Liver (tissue), 8 donors: ENCODE measurements at regions not wholly inside any gene's neighbourhood (a gene's known extent, or its start where the extent isn't known, plus 50 kb on each side); places are given as distances from the start of the nearest gene placed in this dataset.

Experiments
- DNase-seq: peaks from one replicate; pipeline ENCODE4 v3.0.0-alpha.2; 2017; ENCODE audit warnings: low spot score
- H3K27ac ChIP-seq, 2 donors: one replicate each; pipeline ENCODE4 v1.7.0; 2013; ENCODE audit warnings: inconsistent platforms in 2 of 2, low read length in 2 of 2, control low read depth in 1 of 2, low read depth in 1 of 2, mild to moderate bottlenecking in 1 of 2
- H3K27me3 ChIP-seq, 4 donors: one replicate each; pipeline versions ENCODE4 v1.6.1 to v1.7.0; 2013; ENCODE audit warnings: low read length in 3 of 4, inconsistent platforms in 1 of 4, mild to moderate bottlenecking in 1 of 4, moderate library complexity in 1 of 4; ENCODE audit not compliant: control insufficient read depth in 4 of 4, insufficient read depth in 4 of 4
- H3K36me3 ChIP-seq, 4 donors: one replicate each; pipeline versions ENCODE4 v1.6.1 to v1.7.0; 2013; ENCODE audit warnings: low read length in 3 of 4, mild to moderate bottlenecking in 3 of 4, low read depth in 1 of 4, moderate library complexity in 1 of 4; ENCODE audit not compliant: control insufficient read depth in 4 of 4, insufficient read depth in 3 of 4
- H3K4me1 ChIP-seq, 4 donors: one replicate each; pipeline versions ENCODE4 v1.6.1 to v1.7.0; 2013; ENCODE audit warnings: low read length in 3 of 4, mild to moderate bottlenecking in 3 of 4, moderate library complexity in 1 of 4; ENCODE audit not compliant: control insufficient read depth in 4 of 4, insufficient read depth in 4 of 4
- H3K4me3 ChIP-seq, 3 donors: one replicate each; pipeline versions ENCODE4 v1.6.1 to v1.7.0; 2013; ENCODE audit warnings: low read length in 3 of 3, control low read depth in 1 of 3, low read depth in 1 of 3, mild to moderate bottlenecking in 1 of 3
- H3K9ac ChIP-seq, 2 donors: one replicate each; pipeline ENCODE4 v1.7.0; 2013; ENCODE audit warnings: low read length in 2 of 2, mild to moderate bottlenecking in 2 of 2, moderate library complexity in 2 of 2, control low read depth in 1 of 2, low read depth in 1 of 2
- H3K9me3 ChIP-seq, 4 donors: one replicate each; pipeline versions ENCODE4 v1.6.1 to v1.7.0; 2013; ENCODE audit warnings: low read length in 3 of 4; ENCODE audit not compliant: control insufficient read depth in 4 of 4
- ATF3 ChIP-seq: IDR thresholded peaks from 2 replicates; pipeline ENCODE4 v1.6.1; 2016; ENCODE audit warnings: antibody characterized with exemption
- CTCF ChIP-seq: fragments of 150-350 bp; IDR thresholded peaks from 2 replicates; pipeline ENCODE4 v1.5.1; 2017; ENCODE audit warnings: improper control_type of control experiment, low read depth, low read length; ENCODE audit not compliant: missing input control
- EGR1 ChIP-seq, 2 donors: IDR thresholded peaks; 2 replicates each; pipeline ENCODE4 v1.6.1; 2016 to 2018; ENCODE audit warnings: antibody characterized with exemption in 2 of 2, low read depth in 2 of 2
- FOXA2 ChIP-seq: IDR thresholded peaks from 2 replicates; pipeline ENCODE4 v1.6.1; 2016; ENCODE audit warnings: antibody characterized with exemption
- GABPA ChIP-seq, 2 donors: IDR thresholded peaks in 1 of 2; conservative IDR thresholded peaks in 1 of 2; 2 replicates each; pipeline ENCODE4 v1.6.1; 2016; ENCODE audit warnings: antibody characterized with exemption in 2 of 2, mild to moderate bottlenecking in 1 of 2, moderate library complexity in 1 of 2
- HNF4A ChIP-seq, 2 donors: conservative IDR thresholded peaks; 2 replicates each; pipeline ENCODE4 v1.6.1; 2016; ENCODE audit warnings: antibody characterized with exemption in 2 of 2, mild to moderate bottlenecking in 2 of 2
- JUND ChIP-seq, 2 donors: IDR thresholded peaks; 2 replicates each; pipeline ENCODE4 v1.6.1; 2016; ENCODE audit warnings: antibody characterized with exemption in 2 of 2
- NR2F2 ChIP-seq: IDR thresholded peaks from 2 replicates; pipeline ENCODE4 v1.6.1; 2016; ENCODE audit warnings: antibody characterized with exemption
- RAD21 ChIP-seq, 2 donors: IDR thresholded peaks; 2 replicates each; pipeline ENCODE4 v1.6.1; 2016; ENCODE audit warnings: antibody characterized with exemption in 2 of 2, mild to moderate bottlenecking in 2 of 2
- REST ChIP-seq: IDR thresholded peaks from 2 replicates; pipeline ENCODE4 v1.6.1; 2016; ENCODE audit warnings: antibody characterized with exemption, mild to moderate bottlenecking
- SP1 ChIP-seq: IDR thresholded peaks from 2 replicates; pipeline ENCODE4 v1.6.1; 2018; ENCODE audit warnings: antibody characterized with exemption, mild to moderate bottlenecking
- TAF1 ChIP-seq: conservative IDR thresholded peaks from 2 replicates; pipeline ENCODE4 v1.6.1; 2016; ENCODE audit warnings: antibody characterized with exemption, mild to moderate bottlenecking
- YY1 ChIP-seq: IDR thresholded peaks from 2 replicates; pipeline ENCODE4 v1.6.1; 2016; ENCODE audit warnings: antibody characterized with exemption, mild to moderate bottlenecking
- WGBS: extraction: QIAGEN DNeasy Blood & Tissue Kit; methylation state at CpG from one replicate; pipeline ENCODE4 v1.1.7; 2013; 5-methylcytosine and 5-hydroxymethylcytosine counted together
- donor health status: healthy.
- donor health status: healthy.
- donor health status: healthy.
- donor health status: healthy.
- donor health status: healthy.

- TF ChIP-seq CTCF (no peak), NR2F2 (no peak), GABPA (IDR thresholded peaks at IDR 0.05 in 1 of 2, conservative IDR thresholded peaks at IDR 0.05 in 1 of 2) (no peak), JUND (IDR thresholded peaks at IDR 0.05) (no peak), SP1 (no peak), FOXA2 (no peak), RAD21 (IDR thresholded peaks at IDR 0.05) (no peak), ATF3 (no peak), EGR1 (IDR thresholded peaks at IDR 0.05; ENCODE audit: low read depth in 2 of 2) (no peak), TAF1 (no peak), YY1 (no peak)
Observed at GRCh38 chr9:103364753-103365152, 369.6 kb downstream of the CYLC2 start (continued).

- H3K9ac ChIP-seq, result no peak overlapping the region
- H3K9me3 ChIP-seq, result no peaks in the 10 kb centered on the region
- no peaks in the 10 kb centered on the region for H3K27me3 ChIP-seq
- 91% methylated on average over 5 of the region's 5 CpGs for WGBS
- DNase-seq, result no peak
- no peak for TF ChIP-seq RAD21 (IDR thresholded peaks at IDR 0.05)
- no peak for TF ChIP-seq ATF3
- TF ChIP-seq HNF4A (conservative IDR thresholded peaks at IDR 0.05), result no peak
- TF ChIP-seq REST, result no peak
- no peaks in the 10 kb centered on the region for H3K36me3 ChIP-seq
- H3K4me1 ChIP-seq, result no peaks in the 10 kb centered on the region
- H3K4me3 ChIP-seq, result no peak overlapping the region
- no peak overlapping the region for H3K27ac ChIP-seq
Observed at GRCh38 chr9:103371152-103371551, 376.0 kb downstream of the CYLC2 start.

- no peak for TF ChIP-seq TAF1
- Histone ChIP-seq H3K27ac (no peak overlapping the region), H3K27me3 (no peaks in the 10 kb centered on the region), H3K4me1 (no peaks in the 10 kb centered on the region), H3K36me3 (no peaks in the 10 kb centered on the region), H3K9ac (no peak overlapping the region), H3K4me3 (no peak overlapping the region), H3K9me3 (no peaks in the 10 kb centered on the region)
- DNase-seq, result no peak
- 89% methylated on average over 4 of the region's 4 CpGs for whole genome bisulfite sequencing
Observed at GRCh38 chr9:103372828-103373227, 377.7 kb downstream of the CYLC2 start.
